WTC11 (cell line): ENCODE measurements at regions not wholly inside any gene's neighbourhood (a gene's known extent, or its start where the extent isn't known, plus 50 kb on each side); places are given as distances from the start of the nearest gene placed in this dataset.

ENCODE experiments used
- ATAC-seq: fragments of 200-7000 bp; cut with Tn5 transposase; 2 replicates; pipeline ENCODE4 v1.10.0; 2021; ENCODE audit warnings: mild to moderate bottlenecking, moderate library complexity
- CTCF ChIA-PET: fragments of 300-600 bp; sonication (Branson Sonifier 250); formaldehyde crosslinking; loops from one replicate; lab custom pipeline; 2021; ENCODE audit warnings: antibody characterized with exemption; lab: Charles Lee
- POLR2A ChIA-PET: fragments of 350-600 bp; sonication (Branson Sonifier 250); formaldehyde crosslinking; loops from one replicate; lab custom pipeline; 2021; ENCODE audit warnings: antibody characterized with exemption; lab: Charles Lee
- DNase-seq: peaks from one replicate; pipeline ENCODE4 v3.0.0; 2021; ENCODE audit warnings: low spot score
- H3K27ac Mint-ChIP-seq: 2 replicates; pipeline ENCODE4 v1.8.0; 2021; ENCODE audit warnings: mixed read lengths
- H3K27me3 Mint-ChIP-seq: 2 replicates; pipeline ENCODE4 v1.8.0; 2021; ENCODE audit warnings: low read depth, mild to moderate bottlenecking, moderate library complexity, mixed read lengths
- H3K36me3 Mint-ChIP-seq: 2 replicates; pipeline ENCODE4 v1.8.0; 2021; ENCODE audit warnings: mixed read lengths
- H3K4me1 Mint-ChIP-seq: 2 replicates; pipeline ENCODE4 v1.8.0; 2022; ENCODE audit warnings: mixed read lengths
- H3K4me3 Mint-ChIP-seq: 2 replicates; pipeline ENCODE4 v1.8.0; 2021; ENCODE audit warnings: mild to moderate bottlenecking, moderate library complexity, mixed read lengths
- H3K9me3 Mint-ChIP-seq: 2 replicates; pipeline ENCODE4 v1.8.0; 2021; ENCODE audit warnings: mixed read lengths
- FOXK1 ChIP-seq: sonication (generic); formaldehyde crosslinking; IDR thresholded peaks from 2 replicates; pipeline ENCODE4 v1.8.0; 2022; ENCODE audit warnings: mild to moderate bottlenecking, moderate library complexity, missing genetic modification reagents
- GTF2I ChIP-seq: fragments of 250-450 bp; sonication (Bioruptor Pico); conservative IDR thresholded peaks from 2 replicates; pipeline ENCODE4 v1.4.0; 2021; ENCODE audit warnings: mild to moderate bottlenecking
- HMGA2 ChIP-seq: fragments of 250-450 bp; sonication (Bioruptor Pico); IDR thresholded peaks from 2 replicates; pipeline ENCODE4 v1.4.0; 2021; ENCODE audit warnings: mild to moderate bottlenecking, moderate library complexity
- RORB ChIP-seq: fragments of 250-450 bp; sonication (Bioruptor Pico); IDR thresholded peaks from 2 replicates; pipeline ENCODE4 v1.9.0; 2021; ENCODE audit warnings: mild to moderate bottlenecking
- ZNF138 ChIP-seq: sonication (generic); formaldehyde crosslinking; conservative IDR thresholded peaks from 2 replicates; pipeline ENCODE4 v1.8.1; 2022; ENCODE audit warnings: mild to moderate bottlenecking, moderate library complexity, missing genetic modification reagents
- TF ChIP-seq, protein P1 (sequence below): sonication (generic); formaldehyde crosslinking; IDR thresholded peaks from 2 replicates; pipeline ENCODE4 v1.8.0; 2023; ENCODE audit warnings: missing genetic modification reagents, mild to moderate bottlenecking, borderline replicate concordance
- TF ChIP-seq, protein P2 (sequence below): sonication (generic); formaldehyde crosslinking; IDR thresholded peaks from 2 replicates; pipeline ENCODE4 v1.8.1; 2022; ENCODE audit warnings: mild to moderate bottlenecking, missing genetic modification reagents, moderate library complexity, borderline replicate concordance
- TF ChIP-seq, protein P3 (sequence below): sonication (generic); formaldehyde crosslinking; IDR thresholded peaks from 2 replicates; pipeline ENCODE4 v1.8.0; 2023; ENCODE audit warnings: mild to moderate bottlenecking, missing genetic modification reagents
- TF ChIP-seq, protein P4 (sequence below): sonication (generic); formaldehyde crosslinking; IDR thresholded peaks from 2 replicates; pipeline ENCODE4 v1.8.1; 2023; ENCODE audit warnings: mild to moderate bottlenecking, missing genetic modification reagents, borderline replicate concordance
- TF ChIP-seq, protein P5 (sequence below): fragments of 200-600 bp; IDR thresholded peaks from 2 replicates; pipeline ENCODE4 v1.8.0; 2022; ENCODE audit warnings: antibody characterized with exemption

DNA sequence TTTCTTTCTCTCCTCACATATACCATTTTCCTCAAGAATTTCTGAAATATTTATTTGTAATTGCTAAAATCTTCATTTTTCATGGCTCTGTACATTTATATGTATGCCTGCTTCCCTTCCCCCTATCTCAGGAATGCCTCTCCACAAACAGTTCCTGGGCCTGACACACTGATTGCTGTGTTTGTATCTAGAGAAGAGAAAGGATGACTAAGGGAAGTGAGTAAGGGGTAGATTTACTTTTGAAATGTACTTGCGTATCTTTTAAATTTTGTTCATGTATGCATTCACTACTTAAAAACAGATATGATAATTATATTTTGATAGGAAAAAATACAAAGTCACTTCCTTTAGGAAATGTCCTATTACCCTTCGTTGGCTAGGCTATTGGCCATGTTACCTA is 790.8 kb downstream of the PCDH18 start (continued):
- TF ChIP-seq, protein P1, sequence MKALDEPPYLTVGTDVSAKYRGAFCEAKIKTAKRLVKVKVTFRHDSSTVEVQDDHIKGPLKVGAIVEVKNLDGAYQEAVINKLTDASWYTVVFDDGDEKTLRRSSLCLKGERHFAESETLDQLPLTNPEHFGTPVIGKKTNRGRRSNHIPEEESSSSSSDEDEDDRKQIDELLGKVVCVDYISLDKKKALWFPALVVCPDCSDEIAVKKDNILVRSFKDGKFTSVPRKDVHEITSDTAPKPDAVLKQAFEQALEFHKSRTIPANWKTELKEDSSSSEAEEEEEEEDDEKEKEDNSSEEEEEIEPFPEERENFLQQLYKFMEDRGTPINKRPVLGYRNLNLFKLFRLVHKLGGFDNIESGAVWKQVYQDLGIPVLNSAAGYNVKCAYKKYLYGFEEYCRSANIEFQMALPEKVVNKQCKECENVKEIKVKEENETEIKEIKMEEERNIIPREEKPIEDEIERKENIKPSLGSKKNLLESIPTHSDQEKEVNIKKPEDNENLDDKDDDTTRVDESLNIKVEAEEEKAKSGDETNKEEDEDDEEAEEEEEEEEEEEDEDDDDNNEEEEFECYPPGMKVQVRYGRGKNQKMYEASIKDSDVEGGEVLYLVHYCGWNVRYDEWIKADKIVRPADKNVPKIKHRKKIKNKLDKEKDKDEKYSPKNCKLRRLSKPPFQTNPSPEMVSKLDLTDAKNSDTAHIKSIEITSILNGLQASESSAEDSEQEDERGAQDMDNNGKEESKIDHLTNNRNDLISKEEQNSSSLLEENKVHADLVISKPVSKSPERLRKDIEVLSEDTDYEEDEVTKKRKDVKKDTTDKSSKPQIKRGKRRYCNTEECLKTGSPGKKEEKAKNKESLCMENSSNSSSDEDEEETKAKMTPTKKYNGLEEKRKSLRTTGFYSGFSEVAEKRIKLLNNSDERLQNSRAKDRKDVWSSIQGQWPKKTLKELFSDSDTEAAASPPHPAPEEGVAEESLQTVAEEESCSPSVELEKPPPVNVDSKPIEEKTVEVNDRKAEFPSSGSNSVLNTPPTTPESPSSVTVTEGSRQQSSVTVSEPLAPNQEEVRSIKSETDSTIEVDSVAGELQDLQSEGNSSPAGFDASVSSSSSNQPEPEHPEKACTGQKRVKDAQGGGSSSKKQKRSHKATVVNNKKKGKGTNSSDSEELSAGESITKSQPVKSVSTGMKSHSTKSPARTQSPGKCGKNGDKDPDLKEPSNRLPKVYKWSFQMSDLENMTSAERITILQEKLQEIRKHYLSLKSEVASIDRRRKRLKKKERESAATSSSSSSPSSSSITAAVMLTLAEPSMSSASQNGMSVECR, result no peak

DNA sequence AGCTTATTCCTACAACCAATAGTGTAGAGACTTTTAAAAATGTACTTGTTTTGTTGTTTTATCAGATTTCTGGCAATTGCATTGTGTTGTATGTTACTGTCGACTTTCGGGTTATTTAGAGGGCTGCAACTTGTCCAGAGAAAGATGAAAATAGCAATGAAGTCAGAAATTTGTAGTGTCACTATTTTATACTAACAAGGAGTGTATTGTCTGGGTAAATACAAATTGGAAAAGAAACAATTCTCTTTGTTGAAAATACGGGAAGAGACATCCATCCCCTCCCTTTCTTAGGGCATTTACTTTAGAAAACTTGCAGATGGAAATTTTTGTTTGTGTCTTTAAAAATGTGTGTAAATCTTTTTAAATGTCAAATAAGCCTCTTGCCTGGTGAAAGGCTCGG is 792.0 kb downstream of the PCDH18 start:
- Mint-ChIP-seq H3K27me3 (no peaks in the 10 kb centered on the region; the same call in 1 of the 2 replicates), H3K4me1 (peaks cover 8% of the 10 kb centered on the region), H3K4me3 (no peak overlapping the region), H3K36me3 (peaks cover 23% of the 10 kb centered on the region), H3K9me3 (peaks cover 41% of the 10 kb centered on the region), H3K27ac (no peak overlapping the region)
- TF ChIP-seq ZNF138 (CRISPR knock-in tag) (no peak), GTF2I (CRISPR knock-in tag) (no peak), HMGA2 (CRISPR knock-in tag) (no peak), FOXK1 (CRISPR knock-in tag) (no peak), RORB (no peak)
- TF ChIP-seq, protein P2, sequence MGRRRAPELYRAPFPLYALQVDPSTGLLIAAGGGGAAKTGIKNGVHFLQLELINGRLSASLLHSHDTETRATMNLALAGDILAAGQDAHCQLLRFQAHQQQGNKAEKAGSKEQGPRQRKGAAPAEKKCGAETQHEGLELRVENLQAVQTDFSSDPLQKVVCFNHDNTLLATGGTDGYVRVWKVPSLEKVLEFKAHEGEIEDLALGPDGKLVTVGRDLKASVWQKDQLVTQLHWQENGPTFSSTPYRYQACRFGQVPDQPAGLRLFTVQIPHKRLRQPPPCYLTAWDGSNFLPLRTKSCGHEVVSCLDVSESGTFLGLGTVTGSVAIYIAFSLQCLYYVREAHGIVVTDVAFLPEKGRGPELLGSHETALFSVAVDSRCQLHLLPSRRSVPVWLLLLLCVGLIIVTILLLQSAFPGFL (CRISPR knock-in tag), result no peak
- TF ChIP-seq, protein P3, sequence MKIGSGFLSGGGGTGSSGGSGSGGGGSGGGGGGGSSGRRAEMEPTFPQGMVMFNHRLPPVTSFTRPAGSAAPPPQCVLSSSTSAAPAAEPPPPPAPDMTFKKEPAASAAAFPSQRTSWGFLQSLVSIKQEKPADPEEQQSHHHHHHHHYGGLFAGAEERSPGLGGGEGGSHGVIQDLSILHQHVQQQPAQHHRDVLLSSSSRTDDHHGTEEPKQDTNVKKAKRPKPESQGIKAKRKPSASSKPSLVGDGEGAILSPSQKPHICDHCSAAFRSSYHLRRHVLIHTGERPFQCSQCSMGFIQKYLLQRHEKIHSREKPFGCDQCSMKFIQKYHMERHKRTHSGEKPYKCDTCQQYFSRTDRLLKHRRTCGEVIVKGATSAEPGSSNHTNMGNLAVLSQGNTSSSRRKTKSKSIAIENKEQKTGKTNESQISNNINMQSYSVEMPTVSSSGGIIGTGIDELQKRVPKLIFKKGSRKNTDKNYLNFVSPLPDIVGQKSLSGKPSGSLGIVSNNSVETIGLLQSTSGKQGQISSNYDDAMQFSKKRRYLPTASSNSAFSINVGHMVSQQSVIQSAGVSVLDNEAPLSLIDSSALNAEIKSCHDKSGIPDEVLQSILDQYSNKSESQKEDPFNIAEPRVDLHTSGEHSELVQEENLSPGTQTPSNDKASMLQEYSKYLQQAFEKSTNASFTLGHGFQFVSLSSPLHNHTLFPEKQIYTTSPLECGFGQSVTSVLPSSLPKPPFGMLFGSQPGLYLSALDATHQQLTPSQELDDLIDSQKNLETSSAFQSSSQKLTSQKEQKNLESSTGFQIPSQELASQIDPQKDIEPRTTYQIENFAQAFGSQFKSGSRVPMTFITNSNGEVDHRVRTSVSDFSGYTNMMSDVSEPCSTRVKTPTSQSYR (CRISPR knock-in tag), result no peak
- TF ChIP-seq, protein P4, sequence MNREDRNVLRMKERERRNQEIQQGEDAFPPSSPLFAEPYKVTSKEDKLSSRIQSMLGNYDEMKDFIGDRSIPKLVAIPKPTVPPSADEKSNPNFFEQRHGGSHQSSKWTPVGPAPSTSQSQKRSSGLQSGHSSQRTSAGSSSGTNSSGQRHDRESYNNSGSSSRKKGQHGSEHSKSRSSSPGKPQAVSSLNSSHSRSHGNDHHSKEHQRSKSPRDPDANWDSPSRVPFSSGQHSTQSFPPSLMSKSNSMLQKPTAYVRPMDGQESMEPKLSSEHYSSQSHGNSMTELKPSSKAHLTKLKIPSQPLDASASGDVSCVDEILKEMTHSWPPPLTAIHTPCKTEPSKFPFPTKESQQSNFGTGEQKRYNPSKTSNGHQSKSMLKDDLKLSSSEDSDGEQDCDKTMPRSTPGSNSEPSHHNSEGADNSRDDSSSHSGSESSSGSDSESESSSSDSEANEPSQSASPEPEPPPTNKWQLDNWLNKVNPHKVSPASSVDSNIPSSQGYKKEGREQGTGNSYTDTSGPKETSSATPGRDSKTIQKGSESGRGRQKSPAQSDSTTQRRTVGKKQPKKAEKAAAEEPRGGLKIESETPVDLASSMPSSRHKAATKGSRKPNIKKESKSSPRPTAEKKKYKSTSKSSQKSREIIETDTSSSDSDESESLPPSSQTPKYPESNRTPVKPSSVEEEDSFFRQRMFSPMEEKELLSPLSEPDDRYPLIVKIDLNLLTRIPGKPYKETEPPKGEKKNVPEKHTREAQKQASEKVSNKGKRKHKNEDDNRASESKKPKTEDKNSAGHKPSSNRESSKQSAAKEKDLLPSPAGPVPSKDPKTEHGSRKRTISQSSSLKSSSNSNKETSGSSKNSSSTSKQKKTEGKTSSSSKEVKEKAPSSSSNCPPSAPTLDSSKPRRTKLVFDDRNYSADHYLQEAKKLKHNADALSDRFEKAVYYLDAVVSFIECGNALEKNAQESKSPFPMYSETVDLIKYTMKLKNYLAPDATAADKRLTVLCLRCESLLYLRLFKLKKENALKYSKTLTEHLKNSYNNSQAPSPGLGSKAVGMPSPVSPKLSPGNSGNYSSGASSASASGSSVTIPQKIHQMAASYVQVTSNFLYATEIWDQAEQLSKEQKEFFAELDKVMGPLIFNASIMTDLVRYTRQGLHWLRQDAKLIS, result no peak
- TF ChIP-seq, protein P5, sequence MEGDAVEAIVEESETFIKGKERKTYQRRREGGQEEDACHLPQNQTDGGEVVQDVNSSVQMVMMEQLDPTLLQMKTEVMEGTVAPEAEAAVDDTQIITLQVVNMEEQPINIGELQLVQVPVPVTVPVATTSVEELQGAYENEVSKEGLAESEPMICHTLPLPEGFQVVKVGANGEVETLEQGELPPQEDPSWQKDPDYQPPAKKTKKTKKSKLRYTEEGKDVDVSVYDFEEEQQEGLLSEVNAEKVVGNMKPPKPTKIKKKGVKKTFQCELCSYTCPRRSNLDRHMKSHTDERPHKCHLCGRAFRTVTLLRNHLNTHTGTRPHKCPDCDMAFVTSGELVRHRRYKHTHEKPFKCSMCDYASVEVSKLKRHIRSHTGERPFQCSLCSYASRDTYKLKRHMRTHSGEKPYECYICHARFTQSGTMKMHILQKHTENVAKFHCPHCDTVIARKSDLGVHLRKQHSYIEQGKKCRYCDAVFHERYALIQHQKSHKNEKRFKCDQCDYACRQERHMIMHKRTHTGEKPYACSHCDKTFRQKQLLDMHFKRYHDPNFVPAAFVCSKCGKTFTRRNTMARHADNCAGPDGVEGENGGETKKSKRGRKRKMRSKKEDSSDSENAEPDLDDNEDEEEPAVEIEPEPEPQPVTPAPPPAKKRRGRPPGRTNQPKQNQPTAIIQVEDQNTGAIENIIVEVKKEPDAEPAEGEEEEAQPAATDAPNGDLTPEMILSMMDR, result no peak
- ATAC-seq, result no peak
- DNase-seq, result no peak
- CTCF ChIA-PET, result no interaction called here
- POLR2A ChIA-PET, result no interaction called here
